ENCODE measurements at regions not wholly inside any gene's neighbourhood (a gene's known extent, or its start where the extent isn't known, plus 50 kb on each side); places are given as distances from the start of the nearest gene placed in this dataset.

- no peak for DNase-seq
These were observed 331.8 kb upstream of the ROBO1 start for GRCh38 chr3:80099559-80100066.

DNA sequence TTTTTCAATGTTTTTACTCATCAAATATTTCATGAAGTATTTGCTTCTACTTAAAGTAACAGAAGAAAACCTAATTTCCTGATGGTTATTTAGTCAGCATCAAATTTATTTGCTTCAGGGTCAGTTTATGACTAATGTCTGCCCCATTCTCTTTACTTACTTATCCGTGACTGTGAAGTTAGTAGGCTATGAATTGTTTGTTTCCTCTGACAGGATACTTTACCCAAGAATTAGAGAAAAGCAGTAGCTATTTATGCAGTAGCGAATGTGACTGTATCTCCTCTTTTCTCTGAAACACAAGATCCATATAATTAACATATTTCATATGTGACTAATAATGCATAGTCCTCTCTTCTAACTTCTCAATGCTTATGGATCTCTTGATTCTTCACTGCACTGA, 329.9 kb upstream of the ROBO1 start:
- no peak for DNase-seq

GRCh38 chr3:80096909-80097308, 329.1 kb upstream of the ROBO1 start:
- DNase-seq, result no peak

DNA sequence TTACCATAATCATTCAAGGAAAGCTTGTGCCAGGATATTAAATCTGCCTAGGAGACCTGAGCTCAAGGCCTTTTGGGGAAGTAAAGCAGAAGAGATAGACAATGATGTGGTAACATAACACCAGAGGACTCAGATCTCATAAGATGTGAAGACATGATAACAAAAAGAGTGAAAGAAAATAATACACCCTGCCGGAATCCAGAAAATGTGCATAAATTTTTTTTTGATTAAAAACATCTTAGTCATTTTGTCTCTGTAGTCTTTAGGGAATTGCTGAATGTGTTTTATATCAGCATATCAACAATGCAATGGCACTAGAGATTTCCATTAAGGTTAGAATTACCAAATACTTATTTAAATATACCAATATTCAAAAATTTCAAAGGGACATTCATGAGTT, 326.8 kb upstream of the ROBO1 start:
- DNase-seq, result no peak

- DNase-seq, result no peak
These were observed 320.0 kb upstream of the ROBO1 start for GRCh38 chr3:80087767-80088166.

DNA sequence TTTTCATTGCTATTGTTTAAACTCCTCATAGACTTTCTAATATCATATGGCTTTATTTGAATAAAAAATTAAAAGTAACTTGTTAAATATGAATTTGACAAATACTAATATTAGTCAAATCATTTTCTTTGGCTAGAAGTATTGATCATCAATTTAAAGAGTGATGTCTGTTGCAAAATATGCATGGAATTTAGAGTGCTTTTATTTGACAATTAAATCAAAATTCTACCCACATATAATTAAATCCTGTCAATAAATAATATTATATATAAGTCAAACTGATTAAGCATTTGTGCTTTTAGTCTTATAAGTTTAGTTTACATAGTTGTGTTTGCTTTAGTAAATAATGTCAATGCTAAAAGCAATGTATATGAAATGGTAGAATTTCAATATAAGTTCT, 318.6 kb upstream of the ROBO1 start:
- no peak for DNase-seq

DNA sequence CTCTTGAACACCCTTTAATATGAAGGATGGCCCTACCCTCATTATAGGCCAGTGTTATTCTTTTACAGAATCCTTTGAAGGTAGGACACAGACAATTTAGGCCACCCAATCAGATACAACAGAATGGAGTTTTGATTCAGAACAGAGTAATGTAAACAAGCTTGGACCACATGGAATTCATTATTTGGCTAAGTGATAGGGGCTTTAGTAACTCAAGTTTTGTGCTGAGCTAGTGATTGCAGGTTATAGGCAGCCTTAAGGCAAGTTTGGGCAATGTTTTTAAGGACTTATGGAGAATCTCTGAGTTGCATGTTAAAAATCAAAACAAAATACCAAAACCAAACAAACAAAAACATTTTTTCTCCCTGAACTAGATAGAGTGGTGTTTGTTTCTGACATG, 312.1 kb upstream of the ROBO1 start:
- no peak for DNase-seq

DNA sequence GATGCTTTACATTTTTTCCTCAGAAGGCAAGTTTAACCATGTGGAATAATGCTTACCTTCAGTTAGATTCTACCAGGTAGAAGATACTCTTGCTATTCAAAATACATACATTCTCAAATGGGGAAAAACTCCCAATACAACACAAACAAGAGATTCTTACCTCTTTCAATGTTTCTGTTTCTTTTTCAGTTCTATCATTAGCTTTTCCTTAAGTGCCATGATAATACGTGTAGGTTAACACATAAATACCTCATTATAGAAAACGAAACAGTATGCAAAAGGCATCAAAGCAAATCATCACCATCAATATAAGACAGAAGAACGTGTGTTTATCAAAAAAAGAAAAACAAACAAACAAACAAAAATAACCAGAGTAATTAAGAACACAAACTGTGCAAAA, 300.7 kb upstream of the ROBO1 start:
- DNase-seq, result no peak

DNA sequence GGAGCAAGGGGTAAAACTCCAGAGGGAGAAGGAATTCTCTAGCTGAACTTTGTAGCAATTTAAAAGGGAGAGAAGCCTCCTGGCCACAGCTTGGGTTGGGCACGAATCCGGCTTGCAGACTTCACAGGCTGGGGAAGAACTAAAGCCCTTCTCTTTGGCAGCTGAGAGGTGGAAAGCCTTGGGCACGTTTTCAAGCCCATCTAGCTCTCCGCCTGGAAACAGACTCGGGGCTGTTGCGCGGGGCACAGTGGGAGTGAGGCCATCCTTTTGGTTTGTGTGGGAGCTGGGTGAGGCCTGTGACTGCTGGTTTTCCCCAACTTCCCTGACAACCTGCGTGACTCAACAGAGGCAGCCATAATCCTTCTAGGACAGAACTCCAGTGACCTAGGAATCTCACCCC, 295.7 kb upstream of the ROBO1 start:
- DNase-seq, result no peak

DNA sequence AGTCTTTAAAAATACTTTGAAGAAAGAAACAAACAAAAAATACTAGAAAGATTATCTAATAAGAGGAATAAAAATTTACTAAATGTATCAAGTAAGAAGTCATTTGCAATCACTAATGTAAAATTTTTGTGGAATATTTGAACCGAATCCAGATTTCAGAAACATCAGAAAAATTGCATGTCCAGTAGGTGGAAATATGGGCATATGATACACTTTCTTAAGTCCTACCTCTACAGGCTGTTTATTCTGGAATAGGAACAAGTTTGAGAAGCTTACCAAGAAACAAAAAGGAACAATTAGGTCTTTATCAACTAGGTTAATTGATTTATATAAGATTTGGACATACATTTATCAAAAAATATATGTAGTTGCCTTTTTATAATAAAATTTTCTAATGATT, 292.9 kb upstream of the ROBO1 start:
- no peak for DNase-seq

- DNase-seq, result no peak
These were observed 287.5 kb upstream of the ROBO1 start for GRCh38 chr3:80055306-80055705.

DNA sequence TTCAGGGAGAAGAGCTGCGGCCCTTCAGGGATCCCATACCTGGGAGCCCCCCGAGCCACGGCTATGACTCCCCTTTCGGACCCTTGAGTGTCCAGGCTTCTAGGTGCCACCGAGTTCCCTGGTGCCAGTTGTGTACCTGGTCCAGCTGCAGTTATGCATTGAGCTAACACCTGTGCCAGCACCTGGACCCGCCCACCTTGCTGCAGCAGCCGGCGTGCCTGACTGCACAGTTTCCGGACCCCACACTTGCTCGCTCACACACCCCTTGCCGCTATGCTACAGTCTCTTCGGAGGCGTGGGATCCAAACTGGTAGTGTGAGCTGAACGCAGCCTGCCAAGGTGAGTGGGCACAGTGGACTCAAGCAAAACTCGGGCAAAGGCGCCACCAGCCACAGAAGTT, 284.5 kb upstream of the ROBO1 start:
- DNase-seq, result no peak

DNA sequence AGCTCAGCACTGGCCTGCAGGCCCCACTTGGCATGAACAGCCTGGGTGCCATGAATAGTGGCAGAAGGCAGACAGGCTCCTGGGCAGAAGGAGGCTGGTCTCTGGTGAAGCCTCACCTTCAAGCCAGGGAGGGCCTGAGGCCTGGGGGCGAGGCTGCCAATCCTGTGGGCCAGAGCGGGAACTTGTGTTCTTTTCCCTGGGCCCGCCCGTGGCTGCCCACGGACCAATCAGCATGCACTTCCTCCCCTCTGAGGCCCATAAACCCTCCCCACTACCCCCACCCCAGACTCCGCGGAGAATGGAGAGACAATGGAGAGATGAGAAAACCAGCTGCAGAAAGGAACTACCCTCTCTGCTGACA, 283.8 kb upstream of the ROBO1 start:
- DNase-seq, result no peak

DNA sequence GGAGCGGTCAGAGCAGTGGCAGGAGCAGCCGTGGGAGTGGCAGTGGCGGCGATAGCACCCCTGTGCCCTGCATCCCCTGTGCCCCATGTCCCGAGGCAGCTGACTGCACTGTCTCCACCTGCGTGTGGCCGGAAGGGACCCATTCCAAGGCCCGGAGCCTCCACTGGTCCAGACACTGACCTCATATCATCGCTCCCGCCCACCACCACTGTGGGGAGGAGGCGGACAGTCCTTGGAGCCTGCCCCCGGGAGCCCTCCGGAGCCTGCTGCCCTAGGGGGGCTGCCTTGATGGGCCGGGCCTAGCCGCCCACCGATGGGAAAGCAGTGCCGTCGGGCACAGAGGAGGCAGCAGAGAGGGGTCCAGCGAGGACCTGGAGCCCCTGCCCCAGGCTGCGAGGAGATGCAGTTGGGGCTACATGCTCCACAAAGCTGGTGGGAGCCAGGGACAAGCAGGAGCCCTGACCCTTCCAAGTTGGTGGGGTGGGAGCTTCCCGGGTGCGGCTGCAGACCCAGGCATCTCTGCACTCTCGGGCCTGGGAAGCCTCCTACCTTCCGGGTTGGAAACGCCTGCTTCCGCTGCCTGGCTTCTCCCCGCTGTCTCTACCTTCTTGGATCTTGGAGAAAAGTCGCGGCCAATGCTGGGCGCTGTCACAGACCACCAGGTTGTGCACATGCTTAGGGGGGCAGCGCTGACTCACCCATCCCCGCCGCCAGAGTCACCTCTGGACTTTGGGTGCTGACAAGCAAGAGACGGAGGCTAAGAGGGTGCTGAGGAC, 283.2 kb upstream of the ROBO1 start:
- no peak for DNase-seq

- no peak for DNase-seq
These were observed 275.4 kb upstream of the ROBO1 start for GRCh38 chr3:80043226-80043625.

GRCh38 chr3:80040067-80040466, 272.3 kb upstream of the ROBO1 start:
- no peak for DNase-seq

GRCh38 chr3:80036176-80036575, 268.4 kb upstream of the ROBO1 start:
- DNase-seq, result no peak

DNA sequence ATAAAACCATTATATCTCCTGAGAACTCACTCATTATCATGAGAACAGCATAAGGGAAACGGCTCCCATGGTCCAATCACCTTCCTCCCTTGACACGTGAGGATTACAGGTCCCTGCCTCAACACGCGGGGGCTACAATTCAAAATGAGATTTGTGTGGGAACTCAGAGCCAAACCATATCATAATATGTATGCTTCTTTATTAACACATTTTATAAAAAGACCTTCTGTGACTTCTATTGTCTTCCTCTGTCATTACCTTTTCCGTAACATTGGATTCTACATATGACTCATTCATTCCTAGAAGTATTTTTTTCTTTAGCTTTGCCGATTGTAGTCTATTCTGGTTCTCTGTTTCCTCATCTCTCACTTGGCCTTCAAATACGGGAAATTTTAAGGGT, 267.2 kb upstream of the ROBO1 start:
- no peak for DNase-seq

- no peak for DNase-seq
These were observed 255.2 kb upstream of the ROBO1 start for GRCh38 chr3:80023010-80023409.

DNA sequence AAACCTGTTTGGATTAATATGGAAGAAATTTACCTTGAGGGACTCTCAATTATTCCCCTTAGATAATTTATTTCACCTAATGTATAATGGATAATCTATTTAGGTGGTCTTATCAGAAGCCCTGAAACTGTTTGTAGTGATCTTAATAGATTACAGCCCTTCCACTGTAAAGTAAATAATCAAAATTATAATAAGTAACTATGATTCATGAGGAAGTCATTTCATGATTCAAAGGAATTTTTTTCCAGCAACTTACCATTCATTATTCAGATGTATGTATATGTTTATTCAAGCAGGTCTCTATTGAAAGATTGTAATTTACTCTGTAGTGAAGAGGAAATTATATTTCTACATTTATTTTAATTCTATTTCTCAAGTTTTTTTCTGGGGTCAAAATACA, 250.6 kb upstream of the ROBO1 start:
- no peak for DNase-seq

- DNase-seq, result no peak
These were observed 249.6 kb upstream of the ROBO1 start for GRCh38 chr3:80017369-80017768.

GRCh38 chr3:80014576-80014975, 246.8 kb upstream of the ROBO1 start:
- no peak for DNase-seq

DNA sequence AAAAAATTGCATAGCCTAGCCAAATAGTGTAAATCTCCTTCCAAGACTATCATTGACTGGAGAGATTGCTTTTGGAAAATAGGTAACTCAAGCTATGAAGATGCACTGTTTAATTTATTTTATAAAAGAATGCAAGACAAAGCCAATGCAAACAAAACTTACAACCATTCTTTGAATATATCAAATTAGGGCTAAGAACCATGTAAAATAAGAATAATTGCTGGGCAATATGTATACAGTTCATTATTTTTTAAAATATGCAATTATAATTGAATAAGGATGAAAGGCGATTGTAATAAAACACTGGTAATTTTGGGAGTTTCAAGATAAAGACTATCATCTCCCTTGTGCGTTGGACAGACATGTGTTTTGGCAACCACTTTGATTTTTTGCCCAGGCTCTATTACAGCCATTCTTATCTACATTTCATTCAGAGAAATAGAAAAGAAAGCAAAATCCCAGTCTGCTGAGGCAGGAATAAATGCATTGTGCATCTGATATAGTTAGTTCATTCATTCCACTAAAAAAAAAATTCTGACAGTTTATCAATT, 242.3 kb upstream of the ROBO1 start:
- DNase-seq, result no peak

- DNase-seq, result no peak
These were observed 239.7 kb upstream of the ROBO1 start for GRCh38 chr3:80007522-80007921.

- DNase-seq, result no peak
These were observed 238.5 kb upstream of the ROBO1 start for GRCh38 chr3:80006315-80006714.

Measured in amniotic stem cell (primary cell).